Dendritic cell treated with granulocyte-macrophage colony-stimulating factor and Interleukin-4, amounts not matched to agents 40 ng/mL and 50 ng/mL, for 4 days (primary cell): ENCODE measurements at regions not wholly inside any gene's neighbourhood (a gene's known extent, or its start where the extent isn't known, plus 50 kb on each side); places are given as distances from the start of the nearest gene placed in this dataset.

Experiments used
- H3K27ac Mint-ChIP-seq: one replicate; pipeline ENCODE4 v1.8.0; 2022; ENCODE audit warnings: mild to moderate bottlenecking, mixed read lengths
- H3K27me3 Mint-ChIP-seq: one replicate; pipeline ENCODE4 v1.8.0; 2022; ENCODE audit warnings: mild to moderate bottlenecking, mixed read lengths
- H3K36me3 Mint-ChIP-seq: one replicate; pipeline ENCODE4 v1.8.0; 2022; ENCODE audit warnings: low read depth, mixed read lengths
- H3K4me1 Mint-ChIP-seq: one replicate; pipeline ENCODE4 v1.8.0; 2022; ENCODE audit warnings: low read depth, mixed read lengths
- H3K4me3 Mint-ChIP-seq: one replicate; pipeline ENCODE4 v1.8.0; 2022; ENCODE audit warnings: mild to moderate bottlenecking, moderate library complexity, mixed read lengths
- H3K9me3 Mint-ChIP-seq: one replicate; pipeline ENCODE4 v1.8.0; 2022; ENCODE audit warnings: mixed read lengths
- intact Hi-C: fragments of 100-400 bp; cut with micrococcal nuclease; formaldehyde crosslinking; loops from one replicate; pipeline ENCODE4 v1.15.0; 2022

GRCh38 chr5:73254642-73255041 is 81.6 kb downstream of the TMEM174 start:
- H3K27ac Mint-ChIP-seq = no peak overlapping the region
- no peaks in the 10 kb centered on the region for H3K36me3 Mint-ChIP-seq
- intact Hi-C loops = no loop called here
- H3K9me3 Mint-ChIP-seq = no peaks in the 10 kb centered on the region
- no peaks in the 10 kb centered on the region for H3K4me1 Mint-ChIP-seq
- H3K27me3 Mint-ChIP-seq = peaks cover 43% of the 10 kb centered on the region
- no peak overlapping the region for H3K4me3 Mint-ChIP-seq

GRCh38 chr5:73253047-73253660 is 80.2 kb downstream of the TMEM174 start:
- Mint-ChIP-seq H3K36me3 (no peaks in the 10 kb centered on the region), H3K9me3 (no peaks in the 10 kb centered on the region), H3K27me3 (peaks cover 39% of the 10 kb centered on the region), H3K27ac (no peak overlapping the region), H3K4me1 (no peaks in the 10 kb centered on the region), H3K4me3 (no peak overlapping the region)
- intact Hi-C loops = no loop called here

GRCh38 chr5:73250645-73251044 is 77.7 kb downstream of the TMEM174 start:
- Mint-ChIP-seq H3K9me3 (no peaks in the 10 kb centered on the region), H3K27ac (no peak overlapping the region), H3K4me1 (no peaks in the 10 kb centered on the region), H3K27me3 (peaks cover 51% of the 10 kb centered on the region), H3K4me3 (no peak overlapping the region), H3K36me3 (no peaks in the 10 kb centered on the region)
- intact Hi-C loops = no loop called here

- no peaks in the 10 kb centered on the region for H3K4me1 Mint-ChIP-seq
- intact Hi-C loops = no loop called here
- no peak overlapping the region for H3K4me3 Mint-ChIP-seq
- H3K9me3 Mint-ChIP-seq = no peaks in the 10 kb centered on the region
- H3K27me3 Mint-ChIP-seq = peaks cover 30% of the 10 kb centered on the region
- H3K36me3 Mint-ChIP-seq = no peaks in the 10 kb centered on the region
- H3K27ac Mint-ChIP-seq = no peak overlapping the region
Measured at GRCh38 chr5:73242735-73243134, 69.7 kb downstream of the TMEM174 start.

- H3K9me3 Mint-ChIP-seq = no peaks in the 10 kb centered on the region
- no peaks in the 10 kb centered on the region for H3K36me3 Mint-ChIP-seq
- H3K4me3 Mint-ChIP-seq = no peak overlapping the region
- peaks cover 2% of the 10 kb centered on the region for H3K4me1 Mint-ChIP-seq
- intact Hi-C loops = no loop called here
- H3K27me3 Mint-ChIP-seq = peaks cover 42% of the 10 kb centered on the region
- H3K27ac Mint-ChIP-seq = no peak overlapping the region
Measured at GRCh38 chr5:73238873-73239272, 65.9 kb downstream of the TMEM174 start.

- H3K27ac Mint-ChIP-seq = no peak overlapping the region
- no peaks in the 10 kb centered on the region for H3K36me3 Mint-ChIP-seq
- peaks cover 21% of the 10 kb centered on the region for H3K4me1 Mint-ChIP-seq
- peaks cover 56% of the 10 kb centered on the region for H3K27me3 Mint-ChIP-seq
- H3K4me3 Mint-ChIP-seq = no peak overlapping the region
- intact Hi-C loops = no loop called here
- H3K9me3 Mint-ChIP-seq = no peaks in the 10 kb centered on the region
Measured at GRCh38 chr5:73236541-73237128, 63.6 kb downstream of the TMEM174 start.

- intact Hi-C loops = no loop called here
- no peak overlapping the region for H3K4me3 Mint-ChIP-seq
- peaks cover 21% of the 10 kb centered on the region for H3K4me1 Mint-ChIP-seq
- peaks cover 76% of the 10 kb centered on the region for H3K27me3 Mint-ChIP-seq
- no peaks in the 10 kb centered on the region for H3K36me3 Mint-ChIP-seq
- H3K9me3 Mint-ChIP-seq = no peaks in the 10 kb centered on the region
- H3K27ac Mint-ChIP-seq = no peak overlapping the region
Measured at GRCh38 chr5:73234204-73234555, 61.2 kb downstream of the TMEM174 start.

- Mint-ChIP-seq H3K27ac (no peak overlapping the region), H3K4me3 (peak overlapping the region; percentile 53), H3K36me3 (no peaks in the 10 kb centered on the region), H3K9me3 (no peaks in the 10 kb centered on the region), H3K27me3 (peaks cover 79% of the 10 kb centered on the region), H3K4me1 (peaks cover 21% of the 10 kb centered on the region)
- intact Hi-C loops = no loop called here
Measured at GRCh38 chr5:73233461-73234203, 60.6 kb downstream of the TMEM174 start.

- Mint-ChIP-seq H3K27me3 (peaks cover 84% of the 10 kb centered on the region), H3K4me1 (peaks cover 21% of the 10 kb centered on the region), H3K4me3 (no peak overlapping the region), H3K27ac (no peak overlapping the region), H3K36me3 (no peaks in the 10 kb centered on the region), H3K9me3 (no peaks in the 10 kb centered on the region)
- intact Hi-C loops = no loop called here
Measured at GRCh38 chr5:73233053-73233460, 60.1 kb downstream of the TMEM174 start.

- no peak overlapping the region for H3K27ac Mint-ChIP-seq
Measured at GRCh38 chr5:73232266-73233041, 59.5 kb downstream of the TMEM174 start.

GRCh38 chr5:73231246-73231778 is 58.3 kb downstream of the TMEM174 start:
- H3K27me3 Mint-ChIP-seq = peaks cover 85% of the 10 kb centered on the region
- no peaks in the 10 kb centered on the region for H3K9me3 Mint-ChIP-seq
- no peak overlapping the region for H3K4me3 Mint-ChIP-seq
- peaks cover 21% of the 10 kb centered on the region for H3K4me1 Mint-ChIP-seq
- H3K36me3 Mint-ChIP-seq = no peaks in the 10 kb centered on the region
- no peak overlapping the region for H3K27ac Mint-ChIP-seq
- intact Hi-C loops = no loop called here

More at GRCh38 chr5:73232266-73233041, 59.5 kb downstream of the TMEM174 start:
- no peaks in the 10 kb centered on the region for H3K36me3 Mint-ChIP-seq
- no peaks in the 10 kb centered on the region for H3K9me3 Mint-ChIP-seq
- H3K27me3 Mint-ChIP-seq = peaks cover 85% of the 10 kb centered on the region
- intact Hi-C loops = no loop called here
- peaks cover 21% of the 10 kb centered on the region for H3K4me1 Mint-ChIP-seq
- no peak overlapping the region for H3K4me3 Mint-ChIP-seq

- no peak overlapping the region for H3K4me3 Mint-ChIP-seq
- peaks cover 21% of the 10 kb centered on the region for H3K4me1 Mint-ChIP-seq
- H3K36me3 Mint-ChIP-seq = no peaks in the 10 kb centered on the region
- intact Hi-C loops = no loop called here
- H3K27ac Mint-ChIP-seq = no peak overlapping the region
- H3K9me3 Mint-ChIP-seq = no peaks in the 10 kb centered on the region
- peaks cover 83% of the 10 kb centered on the region for H3K27me3 Mint-ChIP-seq
Measured at GRCh38 chr5:73230264-73231245, 57.6 kb downstream of the TMEM174 start.

GRCh38 chr5:73229271-73229670 is 56.3 kb downstream of the TMEM174 start:
- Mint-ChIP-seq H3K4me1 (peaks cover 21% of the 10 kb centered on the region), H3K27me3 (peaks cover 80% of the 10 kb centered on the region), H3K27ac (no peak overlapping the region), H3K4me3 (no peak overlapping the region), H3K36me3 (no peaks in the 10 kb centered on the region), H3K9me3 (no peaks in the 10 kb centered on the region)
- intact Hi-C loops = no loop called here
